ENCODE measurements at regions not wholly inside any gene's neighbourhood (a gene's known extent, or its start where the extent isn't known, plus 50 kb on each side); places are given as distances from the start of the nearest gene placed in this dataset.

- no peak overlapping the region for H3K27ac ChIP-seq (ENCODE audit: extremely low read length, insufficient read depth, low read length)
- WGBS (ENCODE audit: low lambda C conversion rate), result 2% methylated on average over 2 of the region's 2 CpGs
- H2AFZ ChIP-seq (ENCODE audit: low read length), result no peak overlapping the region
- no peak overlapping the region for H3K4me2 ChIP-seq (ENCODE audit: low read depth, low read length)
- H3K36me3 ChIP-seq (replicated peaks in 1 of 2; ENCODE audit: control insufficient read depth in 1 of 2, insufficient read depth in 2 of 2, low read length in 2 of 2), result no peaks in the 10 kb centered on the region
- DNase-seq (ENCODE audit: low spot score) (no peak), FAIRE-seq (no peak), ATAC-seq (no peak)
- no peak overlapping the region for H3K9ac ChIP-seq (ENCODE audit: insufficient read depth, low read depth, low read length)
- no peaks in the 10 kb centered on the region for H3K27me3 ChIP-seq (ENCODE audit: control insufficient read depth in 1 of 2, insufficient read depth in 2 of 2, low read length in 2 of 2)
- no peaks in the 10 kb centered on the region for H4K20me1 ChIP-seq (ENCODE audit: insufficient read depth, low read length)
- TF ChIP-seq PPARG (CRISPR knock-in tag; conservative IDR thresholded peaks at IDR 0.05) (no peak), MED13 (CRISPR knock-in tag; IDR thresholded peaks at IDR 0.05) (no peak), CREB1 (IDR thresholded peaks at IDR 0.05) (no peak), CREB1 (CRISPR knock-in tag; IDR thresholded peaks at IDR 0.05) (no peak), ZNF510 (CRISPR knock-in tag; IDR thresholded peaks at IDR 0.05; ENCODE audit: low read depth) (no peak), CREBL2 (CRISPR knock-in tag; IDR thresholded peaks at IDR 0.05; ENCODE audit: borderline replicate concordance) (no peak), ZNF878 (CRISPR knock-in tag; IDR thresholded peaks at IDR 0.05) (no peak), NBN (conservative IDR thresholded peaks at IDR 0.05) (no peak), ZNF296 (CRISPR knock-in tag; conservative IDR thresholded peaks at IDR 0.05) (no peak), ZNF260 (CRISPR knock-in tag; IDR thresholded peaks at IDR 0.05; ENCODE audit: borderline replicate concordance, low read depth) (no peak), CHD2 (IDR thresholded peaks at IDR 0.05; ENCODE audit: low read depth, low read length) (no peak), ZNF333 (CRISPR knock-in tag; IDR thresholded peaks at IDR 0.05; ENCODE audit: borderline replicate concordance) (no peak), ZNF275 (CRISPR knock-in tag; IDR thresholded peaks at IDR 0.05; ENCODE audit: borderline replicate concordance) (no peak), MBNL3 (CRISPR knock-in tag; conservative IDR thresholded peaks at IDR 0.05) (no peak)
- no TSS peak for BruUV-seq (replicated peaks)
- no peaks in the 10 kb centered on the region for H3K79me2 ChIP-seq (ENCODE audit: insufficient read depth, low read length)
- POLR2A ChIA-PET, result no interaction called here
- no peaks in the 10 kb centered on the region for H3K4me1 ChIP-seq (ENCODE audit: insufficient read depth, low read length)
- in situ Hi-C loops (cut with HindIII; ENCODE audit: extremely low pct_ligation_motif_present, low pct_unique_long_range_greater_than_20kb), result no loop called here
- intact Hi-C loops (cut with micrococcal nuclease; ENCODE audit: unreplicated experiment), result no loop called here
- CTCF ChIA-PET (ENCODE audit: low intra/inter-chr PET ratio, low total read pairs), result no interaction called here
- H3K9me3 ChIP-seq (ENCODE audit: low read length), result no peaks in the 10 kb centered on the region
- no peak overlapping the region for H3K4me3 ChIP-seq (replicated peaks in 1 of 3; ENCODE audit: insufficient read depth in 1 of 3, low read depth in 2 of 3, low read length in 3 of 3)
These were observed 135.2 kb upstream of the PREP start for GRCh38 chr6:105537981-105538578.
